ENCODE measurements at regions not wholly inside any gene's neighbourhood (a gene's known extent, or its start where the extent isn't known, plus 50 kb on each side); places are given as distances from the start of the nearest gene placed in this dataset.

GRCh38 chr13:20326276-20326675 is 94.2 kb upstream of the GJB6 start:
- TF ChIP-seq CTCF (IDR thresholded peaks at IDR 0.05 in 4 of 5, conservative IDR thresholded peaks at IDR 0.05 in 1 of 5), result no peak
- TF ChIP-seq POLR2A (IDR thresholded peaks at IDR 0.05), result no peak

All from gastrocnemius medialis (tissue), 4 donors.